Suppressor macrophage treated with lipopolysaccharide for 1 hour (primary cell): ENCODE measurements at regions not wholly inside any gene's neighbourhood (a gene's known extent, or its start where the extent isn't known, plus 50 kb on each side); places are given as distances from the start of the nearest gene placed in this dataset.

Experiments
- DNase-seq, 3 donors: peaks; one replicate each; pipeline ENCODE4 v3.0.0-alpha.2; 2020 to 2022

DNA sequence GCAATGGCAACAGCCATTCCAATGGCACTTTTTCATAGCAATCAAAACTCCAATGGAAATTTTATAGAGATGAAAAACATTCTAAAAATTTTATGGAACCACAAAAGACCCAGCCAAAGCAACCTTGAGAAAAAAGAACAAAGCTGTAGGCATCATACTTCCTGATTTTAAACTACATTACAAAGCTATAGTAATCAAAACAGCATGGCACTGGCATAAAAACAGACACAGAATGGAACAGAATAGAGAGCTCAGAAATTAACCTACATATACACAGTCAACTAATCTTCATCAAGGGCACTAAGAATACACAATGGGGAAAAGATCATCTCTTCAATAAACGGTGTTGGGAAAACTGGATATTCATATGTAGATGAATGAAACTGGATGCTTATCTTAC, 401.5 kb downstream of the NPHP4 start:
- no peak for DNase-seq

DNA sequence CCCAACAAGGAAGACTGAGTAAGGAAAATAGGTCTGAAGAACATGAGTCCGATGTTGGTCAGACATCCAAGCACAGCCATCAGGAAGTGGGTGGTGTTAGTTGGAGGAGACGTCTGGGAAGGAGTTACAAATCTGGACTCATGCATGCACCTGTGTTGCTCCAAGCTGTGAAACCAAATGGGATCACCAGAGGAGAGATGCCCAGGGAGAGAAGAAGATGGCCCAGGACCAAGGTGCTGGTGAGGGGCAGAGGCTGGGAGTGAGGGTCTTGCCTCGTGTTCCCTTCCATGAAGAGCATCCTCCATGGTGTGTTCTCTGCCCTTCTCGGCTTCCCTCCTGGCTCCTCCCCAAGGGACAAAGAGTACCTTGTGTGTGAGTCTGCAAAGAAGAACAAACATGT, 405.6 kb downstream of the NPHP4 start:
- no peak for DNase-seq

DNA sequence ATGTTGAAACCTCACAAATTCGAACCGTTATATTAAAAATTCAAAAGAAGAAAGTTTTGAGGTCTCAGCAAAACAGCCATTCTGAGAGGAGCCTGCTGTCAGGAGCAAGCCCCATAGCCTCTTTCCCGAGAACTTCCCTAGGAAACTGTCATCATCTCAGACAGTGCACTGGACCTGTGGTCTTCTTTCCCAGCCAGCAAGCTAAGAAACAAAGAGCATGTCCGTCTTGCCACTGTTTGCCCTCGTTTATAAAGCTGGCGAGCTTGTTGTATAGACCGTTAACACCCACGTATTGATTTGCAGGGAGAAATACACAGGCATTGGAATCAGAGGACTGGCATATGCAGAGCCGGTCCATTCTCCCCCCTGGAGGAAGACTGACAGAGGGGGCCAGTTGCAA, 407.0 kb downstream of the NPHP4 start:
- DNase-seq, result no peak

DNA sequence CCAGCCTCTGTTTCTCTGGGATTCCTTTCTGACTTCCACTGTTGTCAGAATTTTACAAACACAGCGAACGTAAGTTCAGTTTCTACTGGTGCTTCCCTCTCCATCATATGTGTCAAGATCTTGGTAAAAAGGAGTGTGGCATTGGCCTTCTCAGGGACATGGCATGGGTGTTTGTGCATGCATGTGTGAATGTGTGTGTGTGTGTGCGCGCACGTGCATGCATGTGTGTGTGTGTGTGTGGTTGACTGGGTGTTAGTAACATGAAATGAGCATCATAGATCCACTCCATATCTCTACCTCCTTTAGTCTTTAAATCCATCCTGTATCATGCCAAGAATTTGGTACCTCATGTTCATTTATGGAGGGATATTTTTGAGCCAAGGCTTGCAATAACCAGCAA, 411.3 kb downstream of the NPHP4 start:
- DNase-seq, result no peak

DNA sequence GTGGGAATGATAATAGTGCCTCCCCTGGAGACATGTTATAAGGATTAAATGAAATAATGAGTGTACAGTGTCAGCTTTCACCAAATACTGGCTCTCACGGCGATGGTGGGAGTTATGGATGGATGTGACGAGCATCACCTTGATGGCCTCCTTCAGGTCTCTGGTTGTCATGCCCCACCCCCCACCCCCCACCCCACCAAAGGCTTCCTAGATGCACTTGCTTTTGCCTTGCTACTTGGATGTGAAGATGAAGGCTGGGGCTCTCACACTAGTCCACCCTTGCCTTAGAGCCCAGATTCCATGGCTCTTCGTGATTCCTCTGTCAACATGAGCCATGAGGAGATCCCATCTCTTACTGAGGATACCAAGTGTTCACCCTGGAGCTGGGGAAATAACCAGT, 412.3 kb downstream of the NPHP4 start:
- no peak for DNase-seq

DNA sequence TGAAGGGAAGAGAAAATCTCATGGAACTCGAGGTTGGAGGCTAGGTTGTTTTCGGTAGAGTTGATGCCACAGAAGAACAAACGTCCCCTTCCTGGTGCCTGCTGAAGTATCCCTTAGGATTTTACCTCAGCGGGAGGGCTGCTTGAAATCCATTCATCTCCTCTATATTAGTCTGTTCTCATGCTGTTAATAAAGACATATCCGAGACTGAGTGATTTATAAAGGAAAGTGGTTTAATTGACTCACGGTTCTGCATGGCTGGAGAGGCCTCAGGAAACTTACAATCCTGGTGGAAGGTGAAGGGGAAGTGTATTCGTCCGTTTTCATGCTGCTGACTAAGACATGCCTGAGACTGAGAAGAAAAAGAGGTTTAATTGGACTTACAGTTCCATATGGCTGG, 413.5 kb downstream of the NPHP4 start:
- no peak for DNase-seq

DNA sequence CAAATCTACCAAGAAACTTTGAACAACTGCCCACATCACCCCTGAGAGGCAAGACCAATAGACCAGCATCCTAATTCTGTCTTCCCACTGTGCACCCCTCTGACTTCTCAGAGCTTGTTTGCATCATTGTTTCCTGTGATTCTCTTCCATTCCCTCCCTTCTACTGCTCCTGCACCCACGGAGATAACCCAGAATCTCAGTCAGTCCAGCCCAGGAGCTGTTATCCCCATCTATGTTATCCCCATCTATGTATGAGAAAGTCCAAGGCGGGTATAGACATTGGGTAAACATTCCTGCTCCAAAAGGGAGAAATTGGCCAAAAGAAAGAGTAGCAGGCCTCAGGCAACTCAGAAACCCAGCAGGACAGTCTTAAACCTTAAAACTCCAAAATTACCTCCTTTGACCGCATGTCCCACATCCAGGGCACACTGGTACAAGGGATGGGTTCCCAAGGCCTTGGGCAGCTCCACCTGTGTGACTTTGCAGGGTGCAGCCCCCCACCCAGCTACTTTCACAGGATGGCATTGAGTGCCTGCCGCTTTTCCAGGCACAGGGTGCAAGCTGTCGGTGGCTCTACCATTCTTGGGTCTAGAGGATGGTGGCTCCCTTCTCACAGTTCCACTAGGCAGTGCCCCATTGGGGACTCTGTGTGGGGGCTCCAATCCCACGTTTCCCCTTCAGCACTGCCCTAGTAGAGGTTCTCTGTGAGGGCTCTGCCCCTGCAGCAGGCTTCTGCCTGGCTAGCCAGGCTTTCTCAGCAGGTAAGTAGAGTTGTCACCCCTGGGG, 414.8 kb downstream of the NPHP4 start:
- DNase-seq, result no peak

DNA sequence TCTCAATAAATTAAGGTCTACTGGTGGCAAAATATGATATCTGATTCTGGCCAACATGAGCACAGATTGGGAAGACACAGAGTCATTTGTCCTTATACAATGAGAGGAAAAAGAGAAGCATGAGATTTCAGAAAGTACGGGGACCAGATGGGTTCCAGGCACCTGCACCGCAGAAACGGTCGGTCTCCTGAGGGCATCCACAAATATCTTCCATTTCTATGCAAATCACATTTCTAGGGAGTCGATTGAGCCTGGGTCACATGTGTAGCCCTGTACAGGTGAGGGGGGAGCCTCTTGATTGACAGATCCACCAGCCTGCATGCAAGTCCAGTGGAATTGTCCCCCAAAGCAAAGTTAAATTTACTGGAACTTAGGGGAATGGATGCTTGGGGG, 415.6 kb downstream of the NPHP4 start:
- DNase-seq, result no peak

DNA sequence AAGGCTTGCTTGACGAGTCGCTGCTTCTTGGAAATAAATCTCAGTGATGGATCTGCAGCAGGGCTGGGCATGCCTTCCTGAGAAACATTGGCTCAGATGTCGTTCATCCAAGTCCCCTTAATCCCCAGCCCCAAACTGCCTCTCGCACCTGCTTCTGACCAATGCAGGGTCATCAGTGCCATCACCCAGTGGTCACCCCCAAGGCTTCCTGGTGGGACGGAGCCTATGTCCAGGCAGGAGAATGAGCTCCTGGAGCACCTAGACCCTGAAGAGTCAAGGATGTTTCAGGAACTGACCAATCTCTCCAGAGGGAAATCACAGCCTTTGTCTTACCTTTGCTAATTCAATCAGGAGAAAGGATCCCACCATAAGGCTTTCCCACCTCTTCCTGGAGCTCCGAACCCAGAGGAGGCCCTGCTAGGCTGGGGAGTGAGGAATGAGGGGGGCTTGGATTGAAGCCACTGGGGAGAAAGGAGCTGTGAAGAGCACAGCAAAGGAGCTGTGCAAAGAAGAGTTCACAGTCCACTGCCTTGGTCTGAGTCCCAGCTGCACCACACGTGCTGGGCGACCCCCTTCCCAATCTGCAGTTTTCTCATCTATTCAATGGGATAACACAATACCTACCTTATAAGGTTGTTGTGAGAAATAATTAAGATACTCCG, 416.1 kb downstream of the NPHP4 start:
- DNase-seq, result no peak

DNA sequence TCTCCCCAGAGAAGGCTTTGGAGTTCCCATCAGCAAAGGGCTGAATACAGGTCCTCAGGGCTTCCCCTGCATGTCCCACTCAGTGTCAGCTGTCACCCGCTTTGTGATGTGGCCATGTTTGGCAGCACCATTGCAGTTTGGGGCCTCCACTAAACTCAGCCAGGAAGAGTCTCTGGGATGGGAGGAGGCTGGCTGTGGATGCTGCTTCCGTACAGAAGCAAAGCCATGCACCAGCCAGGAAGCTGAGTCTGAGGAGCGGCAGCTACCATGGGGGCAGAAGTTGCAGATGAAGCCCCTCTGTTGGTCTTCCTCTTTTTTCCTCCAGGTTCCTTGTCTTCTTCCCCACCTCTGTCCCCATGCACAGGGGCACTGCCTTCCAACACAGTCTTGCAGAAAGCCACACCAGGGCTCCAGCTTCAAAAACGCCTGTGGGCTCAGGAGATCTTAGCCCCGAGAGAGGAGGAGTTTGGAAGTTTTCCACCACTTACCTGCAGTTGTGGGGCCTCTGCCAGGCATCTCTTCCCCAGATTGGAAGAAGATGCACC, 416.8 kb downstream of the NPHP4 start:
- DNase-seq, result no peak

DNA sequence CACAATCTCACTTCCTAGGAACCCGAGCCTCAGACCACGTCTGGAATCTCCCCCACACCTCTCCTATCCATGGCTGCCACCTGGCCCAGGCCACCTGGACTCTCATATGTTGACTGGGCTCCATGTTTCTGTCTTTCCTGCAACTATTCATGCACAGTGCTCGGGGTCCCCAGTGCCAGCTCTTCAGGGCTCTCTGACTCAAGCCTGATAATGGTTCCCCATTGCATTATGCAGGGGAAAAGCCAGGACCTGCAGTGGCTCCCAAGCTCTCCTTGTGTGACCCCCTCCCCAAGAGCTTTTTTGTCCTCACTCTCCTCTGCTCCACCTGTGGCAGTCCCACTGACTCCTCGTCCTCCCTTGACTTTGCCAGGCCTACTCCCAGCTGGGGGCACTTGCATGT, 417.6 kb downstream of the NPHP4 start:
- no peak for DNase-seq

DNA sequence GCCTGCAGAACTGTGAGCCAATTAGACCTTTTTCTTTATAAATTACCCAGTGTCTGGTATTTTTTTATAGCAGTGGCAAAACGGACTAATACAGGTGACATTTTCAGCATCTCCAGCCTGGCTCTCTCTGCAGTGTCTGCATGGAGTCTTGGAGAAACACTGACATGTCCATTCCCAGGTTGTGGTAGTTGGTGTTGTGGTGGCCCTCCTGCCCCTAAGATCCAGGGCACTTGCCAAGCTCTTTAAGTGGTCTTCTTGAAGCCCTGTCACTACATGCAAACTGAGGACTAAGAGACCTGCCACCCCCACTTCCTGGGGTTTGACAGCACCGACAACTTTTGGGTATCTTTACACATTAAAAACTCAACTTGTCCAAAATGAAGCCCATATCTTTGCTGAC, 419.4 kb downstream of the NPHP4 start:
- no peak for DNase-seq

DNA sequence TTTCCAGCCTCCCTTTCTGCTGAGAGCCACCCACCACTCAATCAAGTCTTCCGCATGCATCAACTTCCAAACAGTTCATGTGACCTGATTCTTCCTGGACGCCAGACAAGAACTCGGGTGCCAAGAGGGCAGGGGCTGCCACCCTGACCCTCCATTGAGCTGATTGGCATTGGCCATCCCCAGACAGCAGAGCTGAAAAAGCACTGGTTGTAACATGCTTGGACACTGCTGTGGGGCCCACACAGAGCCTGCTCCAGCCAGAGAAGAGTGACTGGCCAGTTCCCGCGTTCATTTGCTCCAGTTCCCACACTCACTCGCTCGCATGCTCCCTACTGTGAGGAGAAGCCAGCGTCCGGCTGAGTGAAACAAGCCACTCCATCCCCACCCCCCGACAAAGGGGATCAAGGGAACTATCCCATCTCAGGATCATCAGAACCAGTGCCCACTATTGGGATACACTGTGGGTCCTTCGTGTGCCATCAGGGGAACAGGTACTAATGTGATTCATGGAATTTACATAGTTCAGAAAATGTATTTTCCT, 420.3 kb downstream of the NPHP4 start:
- DNase-seq, result no peak

DNA sequence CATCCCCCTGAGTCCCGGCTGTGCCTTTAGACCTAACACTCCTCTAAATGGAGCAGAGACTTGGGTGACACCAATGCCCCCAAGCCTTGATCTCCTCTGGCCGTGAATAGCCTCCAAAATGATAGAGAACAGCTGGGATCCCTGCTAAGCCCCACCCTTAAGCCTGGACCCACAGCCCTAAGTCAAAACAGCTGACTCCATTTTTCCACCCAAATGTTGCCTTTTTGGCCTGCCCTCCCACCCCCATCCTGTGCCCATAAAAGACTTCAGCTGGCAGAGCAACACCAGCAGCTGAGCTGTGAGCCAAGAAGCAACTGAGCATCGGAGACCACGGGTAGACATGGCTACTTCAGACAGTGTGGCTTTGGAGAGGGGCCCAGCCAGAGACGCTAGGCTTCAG, 420.8 kb downstream of the NPHP4 start:
- DNase-seq, result no peak

DNA sequence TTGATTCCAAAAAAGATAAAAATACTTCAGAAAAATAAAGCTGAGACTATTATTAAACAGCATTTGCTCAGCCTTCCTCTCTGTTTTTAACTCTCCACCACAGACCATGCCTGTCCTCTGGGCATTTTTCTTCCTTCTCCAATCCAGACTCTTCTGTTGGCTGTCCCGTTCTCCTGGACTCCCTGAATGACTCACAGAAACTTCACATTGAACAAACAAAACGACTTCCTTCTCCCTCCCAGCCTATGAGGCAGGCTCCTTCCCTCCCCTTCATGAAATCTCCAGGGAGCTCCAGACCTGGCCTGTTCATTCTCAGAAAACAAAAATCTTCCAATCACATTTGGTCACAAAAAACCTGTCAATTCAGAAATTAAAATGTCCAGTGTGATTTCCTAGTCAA, 421.3 kb downstream of the NPHP4 start:
- DNase-seq, result no peak

DNA sequence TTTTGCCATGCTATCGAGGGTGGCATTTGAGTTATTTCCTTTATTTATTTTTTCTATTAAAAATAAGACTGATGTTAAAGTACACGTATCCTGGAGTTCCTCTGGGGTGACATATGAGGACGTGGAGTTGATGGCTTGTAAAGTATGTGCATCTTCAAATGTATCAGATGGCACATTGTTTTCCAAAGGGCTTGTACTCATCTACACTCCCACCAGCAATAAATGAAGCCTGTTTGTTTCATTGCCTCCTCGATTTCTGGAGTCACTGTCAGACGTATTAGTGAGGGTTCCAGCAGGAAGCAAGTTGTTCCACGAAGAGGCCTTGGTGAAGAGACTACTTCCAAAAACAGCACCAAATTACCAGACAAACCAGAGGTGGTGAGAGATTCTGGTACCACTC, 423.9 kb downstream of the NPHP4 start:
- no peak for DNase-seq

DNA sequence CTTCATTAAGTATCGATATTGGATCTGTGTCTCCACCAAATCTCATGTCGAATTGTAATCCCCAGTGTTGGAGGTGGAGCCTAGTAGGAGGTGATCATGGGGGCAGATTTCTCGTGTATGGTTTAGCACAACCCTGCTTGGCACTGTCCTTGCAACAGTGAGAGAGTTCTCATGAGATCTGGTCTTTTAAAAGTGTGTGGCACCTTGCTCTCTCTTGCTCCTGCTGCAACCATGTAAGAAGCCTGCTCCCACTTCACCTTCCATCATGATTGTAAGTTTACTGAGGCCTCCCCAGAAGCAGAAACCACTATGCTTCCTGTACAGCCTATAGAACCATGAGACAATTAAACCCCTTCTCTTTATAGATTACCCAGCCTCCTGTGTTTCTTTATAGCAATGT, 424.4 kb downstream of the NPHP4 start:
- DNase-seq, result no peak

DNA sequence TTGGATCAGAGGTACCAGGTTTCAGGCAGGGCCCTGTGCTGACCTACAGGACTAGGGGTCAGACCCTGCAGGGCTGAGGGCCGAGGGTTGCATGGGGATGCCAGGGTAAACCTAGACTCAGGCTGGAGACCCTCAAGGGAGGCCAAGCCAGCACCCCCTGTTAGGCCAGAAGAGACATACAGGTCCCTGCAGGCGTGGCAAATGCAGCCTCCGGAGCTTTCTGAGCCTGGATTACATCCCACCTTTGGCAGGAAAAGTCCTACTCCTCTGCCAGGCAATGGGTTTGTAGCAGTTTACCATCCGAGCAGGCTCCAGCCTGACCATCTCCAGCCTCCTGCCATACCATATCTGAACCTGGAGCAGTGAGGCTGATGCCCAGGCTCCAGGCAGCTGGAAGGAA, 425.3 kb downstream of the NPHP4 start:
- no peak for DNase-seq

DNA sequence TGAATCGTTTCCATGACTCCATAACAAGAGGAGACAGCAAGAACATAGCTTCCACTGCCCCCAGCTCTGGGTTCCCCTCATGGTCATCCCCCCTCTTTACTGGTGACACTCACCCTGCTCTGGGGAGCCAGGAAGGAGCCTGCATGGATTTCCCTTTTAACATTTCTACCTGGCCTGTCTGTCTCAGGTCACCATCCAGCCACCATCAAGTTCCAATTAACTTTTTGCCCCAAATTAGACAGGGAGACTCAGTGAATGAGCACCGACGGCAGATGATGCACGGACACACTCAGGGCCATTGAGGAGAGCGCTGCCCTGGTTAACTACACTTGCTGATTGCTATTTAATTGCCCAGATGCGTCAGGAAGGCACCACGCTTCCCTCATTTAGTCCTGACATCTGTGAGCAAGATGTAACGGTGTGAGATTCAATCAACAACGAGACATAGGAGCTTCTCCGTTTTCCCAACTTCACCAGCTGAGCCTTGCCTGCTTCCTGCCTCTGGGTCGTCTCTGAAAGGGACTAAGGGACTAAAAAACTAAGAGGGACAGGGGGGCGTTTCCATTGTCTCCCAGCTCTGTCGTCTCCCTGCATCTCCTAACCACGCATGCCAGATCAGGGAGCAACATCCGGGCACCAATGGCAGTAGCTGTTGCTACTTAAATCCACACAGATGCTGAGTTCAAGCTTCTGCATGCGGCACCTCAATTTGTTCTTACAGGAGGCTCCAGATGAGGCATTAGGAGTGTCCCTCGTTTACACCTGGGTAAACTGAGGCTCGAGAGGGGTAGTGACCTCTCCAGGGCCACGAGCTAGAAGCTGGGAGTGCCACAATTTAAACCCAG, 426.7 kb downstream of the NPHP4 start:
- DNase-seq, result no peak

DNA sequence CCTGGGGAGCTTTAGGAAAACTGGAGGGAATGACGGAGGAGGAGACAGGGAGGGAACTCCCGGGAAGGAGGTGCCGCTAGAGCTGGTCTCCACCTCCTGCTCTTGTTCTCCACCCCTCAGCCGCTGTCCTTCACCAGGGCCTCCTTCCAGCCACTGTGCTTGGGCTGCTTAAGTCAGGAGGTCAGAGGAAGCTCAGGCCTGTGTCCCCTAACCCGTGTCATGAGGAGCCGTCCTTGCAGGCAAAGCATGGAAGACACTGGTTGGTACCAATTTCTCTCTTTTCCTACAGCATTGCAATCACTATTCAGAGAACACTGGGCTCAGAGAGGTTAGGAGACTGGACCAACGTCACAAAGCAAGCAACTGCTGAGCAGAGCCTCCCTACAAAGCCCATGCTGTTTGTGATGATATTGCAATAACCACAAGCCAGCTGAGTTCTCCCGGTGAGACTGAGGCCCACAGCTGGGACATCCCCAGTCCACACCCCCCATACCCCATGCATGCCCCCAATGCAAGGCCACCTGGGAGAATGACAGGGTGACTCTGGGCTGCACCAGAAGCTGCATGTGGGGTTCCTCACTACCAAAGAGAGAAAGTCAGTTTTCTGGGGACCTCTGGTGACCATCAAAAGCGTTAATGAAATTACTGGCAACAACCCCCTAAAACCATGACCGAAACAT, 427.5 kb downstream of the NPHP4 start:
- DNase-seq, result no peak

DNA sequence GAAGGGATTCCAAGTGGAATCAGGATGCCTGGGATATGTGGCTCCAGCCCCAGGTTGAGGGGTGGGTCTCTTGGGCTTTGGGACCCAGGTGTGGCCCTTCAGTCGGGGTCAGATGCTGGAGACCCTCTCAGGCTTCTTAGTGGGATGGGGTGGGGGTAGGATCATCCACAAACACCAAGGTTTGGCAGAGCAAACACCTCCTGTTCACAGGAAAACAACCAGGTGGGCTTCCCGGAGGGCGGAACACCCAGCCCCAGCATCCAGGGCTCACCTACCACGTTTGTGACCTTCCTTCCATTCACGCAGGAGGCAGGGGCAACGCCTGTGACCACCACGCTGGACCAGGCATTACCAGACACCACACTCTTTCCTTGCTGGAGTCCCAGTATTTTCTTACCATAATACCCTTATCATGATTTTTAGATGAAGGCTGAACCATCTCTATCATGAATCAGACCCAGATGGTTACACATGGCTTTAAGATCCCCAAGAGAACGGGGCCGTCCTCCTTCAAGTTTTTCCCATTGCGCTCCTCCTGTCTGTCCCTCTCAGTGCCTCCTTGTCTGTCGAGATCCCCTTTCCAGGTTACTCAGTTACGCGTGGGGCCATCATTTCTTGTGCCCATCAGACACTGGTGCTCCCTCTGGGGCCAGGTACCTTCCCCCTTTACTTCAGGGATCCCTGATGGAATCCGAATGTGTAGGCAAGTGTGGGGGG, 428.2 kb downstream of the NPHP4 start:
- DNase-seq, result no peak

DNA sequence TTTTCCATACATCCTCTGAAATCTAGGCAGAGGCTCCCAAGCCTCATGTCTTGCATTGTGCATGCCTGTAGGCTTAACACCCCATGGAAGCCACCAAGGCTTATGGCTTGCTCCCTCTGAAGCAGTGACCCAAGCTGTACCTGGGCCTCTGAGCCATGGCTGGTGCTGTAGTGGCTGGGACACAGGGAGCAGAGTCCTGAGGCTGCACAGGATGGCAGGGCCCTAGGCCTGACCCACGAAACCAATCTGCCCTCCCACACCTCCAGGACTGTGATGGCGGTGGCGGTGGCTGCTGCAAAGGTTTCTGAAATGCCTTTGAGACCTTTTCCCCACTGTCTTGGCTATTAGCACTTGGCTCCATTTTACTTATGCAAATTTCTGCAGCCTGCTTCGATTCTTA, 429.5 kb downstream of the NPHP4 start:
- DNase-seq, result no peak
